Mesendoderm (in vitro differentiated cells): ENCODE measurements at regions not wholly inside any gene's neighbourhood (a gene's known extent, or its start where the extent isn't known, plus 50 kb on each side); places are given as distances from the start of the nearest gene placed in this dataset.

Experiments used
- DNase-seq: peaks from one replicate; pipeline ENCODE4 v3.0.0; 2013
- H2AK5ac ChIP-seq: 2 replicates; pipeline ENCODE4 v1.6.1; 2013; ENCODE audit warnings: low read length, inconsistent platforms
- H2BK120ac ChIP-seq: 2 replicates; pipeline ENCODE4 v1.6.1; 2013; ENCODE audit warnings: low read depth, mild to moderate bottlenecking, low read length, moderate library complexity, mixed read lengths
- H2BK15ac ChIP-seq: replicated peaks from 2 replicates; pipeline ENCODE4 v1.6.1; 2013; ENCODE audit warnings: low read depth, mild to moderate bottlenecking, moderate library complexity
- H2BK5ac ChIP-seq: 2 replicates; pipeline ENCODE4 v1.6.1; 2013; ENCODE audit warnings: low read length, inconsistent platforms
- H3K18ac ChIP-seq: 2 replicates; pipeline ENCODE4 v1.6.1; 2013; ENCODE audit warnings: mild to moderate bottlenecking, low read length, mixed read lengths
- H3K23ac ChIP-seq: one replicate; pipeline ENCODE4 v1.6.1; 2013; ENCODE audit warnings: low read length
- H3K27ac ChIP-seq: 2 replicates; pipeline ENCODE4 v1.5.1; 2013; ENCODE audit warnings: low read depth, mild to moderate bottlenecking, inconsistent platforms, low read length, moderate library complexity
- H3K27me3 ChIP-seq: 2 replicates; pipeline ENCODE4 v1.6.1; 2013; ENCODE audit warnings: low read length, control low read depth, mild to moderate bottlenecking, inconsistent platforms; ENCODE audit not compliant: insufficient read depth, poor library complexity
- H3K36me3 ChIP-seq: 2 replicates; pipeline ENCODE4 v1.6.1; 2013; ENCODE audit warnings: low read length, inconsistent platforms; ENCODE audit not compliant: control insufficient read depth, insufficient read depth
- H3K4ac ChIP-seq: one replicate; pipeline ENCODE4 v1.6.1; 2013; ENCODE audit warnings: low read depth, mild to moderate bottlenecking, low read length, moderate library complexity
- H3K4me1 ChIP-seq: 2 replicates; pipeline ENCODE4 v1.6.1; 2013; ENCODE audit warnings: low read depth, low read length, inconsistent platforms; ENCODE audit not compliant: control insufficient read depth
- H3K4me2 ChIP-seq: 2 replicates; pipeline ENCODE4 v1.6.1; 2013; ENCODE audit warnings: low read length
- H3K4me3 ChIP-seq: 2 replicates; pipeline ENCODE4 v1.5.1; 2013; ENCODE audit warnings: mild to moderate bottlenecking, low read length
- H3K56ac ChIP-seq: one replicate; pipeline ENCODE4 v1.6.1; 2013; ENCODE audit warnings: low read length
- H3K79me1 ChIP-seq: 2 replicates; pipeline ENCODE4 v1.6.1; 2013; ENCODE audit warnings: low read length, inconsistent platforms
- H3K79me2 ChIP-seq: 2 replicates; pipeline ENCODE4 v1.6.1; 2013; ENCODE audit warnings: mild to moderate bottlenecking, low read length; ENCODE audit not compliant: control insufficient read depth, insufficient read depth
- H3K9ac ChIP-seq: 2 replicates; pipeline ENCODE4 v1.6.1; 2013; ENCODE audit warnings: low read length, inconsistent platforms
- H4K5ac ChIP-seq: one replicate; pipeline ENCODE4 v1.6.1; 2013; ENCODE audit warnings: low read length
- H4K8ac ChIP-seq: one replicate; pipeline ENCODE4 v1.6.1; 2013; ENCODE audit warnings: low read depth, mild to moderate bottlenecking, control low read depth, low read length, moderate library complexity
- WGBS: extraction: QIAGEN DNeasy Blood & Tissue Kit; methylation state at CpG from one replicate; pipeline ENCODE4 v1.1.7; 2013; ENCODE audit warnings: low lambda C conversion rate, missing lambda C conversion rate; ENCODE audit not compliant: insufficient coverage; ENCODE audit errors: extremely low coverage; 5-methylcytosine and 5-hydroxymethylcytosine counted together

DNA sequence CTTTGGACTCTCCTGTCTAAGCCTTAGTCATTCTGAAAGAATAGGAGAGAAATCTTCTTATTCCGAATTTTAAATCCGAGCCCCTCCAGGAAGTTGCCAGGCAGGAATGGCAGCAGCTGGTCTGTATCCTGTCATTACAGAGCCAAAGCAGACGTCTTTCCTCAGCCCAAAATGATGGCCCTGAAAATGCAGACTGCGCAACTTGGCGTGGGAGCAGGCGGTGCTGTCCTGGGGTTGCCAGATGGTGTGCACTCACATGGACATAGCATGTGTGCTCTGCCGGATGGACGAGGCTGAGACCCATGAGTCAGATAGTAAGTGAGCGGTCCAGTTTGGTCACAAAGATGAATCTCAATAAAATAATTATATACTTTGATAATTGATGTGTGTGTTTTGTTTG, 410.4 kb downstream of the KCTD16 start:
- no peak overlapping the region for H3K4me3 ChIP-seq
- no peaks in the 10 kb centered on the region for H3K4me1 ChIP-seq
- no peak overlapping the region for H2BK15ac ChIP-seq
- H3K27me3 ChIP-seq = no peaks in the 10 kb centered on the region
- no peak overlapping the region for H4K8ac ChIP-seq
- WGBS = no CpG with 5 or more reads among the region's 9 CpGs
- no peak overlapping the region for H3K9ac ChIP-seq
- H3K56ac ChIP-seq = no peak overlapping the region
- no peak overlapping the region for H4K5ac ChIP-seq
- H2AK5ac ChIP-seq = no peak overlapping the region
- no peak overlapping the region for H3K23ac ChIP-seq
- no peaks in the 10 kb centered on the region for H3K79me2 ChIP-seq
- H3K36me3 ChIP-seq = no peaks in the 10 kb centered on the region
- H2BK120ac ChIP-seq = no peak overlapping the region
- H3K4ac ChIP-seq = no peak overlapping the region
- no peak overlapping the region for H2BK5ac ChIP-seq
- H3K4me2 ChIP-seq = no peak overlapping the region
- DNase-seq = no peak
- H3K27ac ChIP-seq = no peak overlapping the region
- H3K79me1 ChIP-seq = no peaks in the 10 kb centered on the region
- no peak overlapping the region for H3K18ac ChIP-seq

- Histone ChIP-seq H3K79me2 (no peaks in the 10 kb centered on the region), H3K27ac (no peak overlapping the region), H2BK5ac (no peak overlapping the region), H3K4me1 (no peaks in the 10 kb centered on the region), H3K4me3 (no peak overlapping the region), H3K4me2 (no peak overlapping the region), H3K27me3 (no peaks in the 10 kb centered on the region), H2AK5ac (no peak overlapping the region), H3K9ac (no peak overlapping the region), H3K4ac (no peak overlapping the region), H3K23ac (no peak overlapping the region), H3K79me1 (no peaks in the 10 kb centered on the region), H3K18ac (no peak overlapping the region), H3K36me3 (no peaks in the 10 kb centered on the region), H4K5ac (no peak overlapping the region), H3K56ac (no peak overlapping the region), H2BK15ac (no peak overlapping the region), H2BK120ac (no peak overlapping the region), H4K8ac (no peak overlapping the region)
- DNase-seq = no peak
- no CpG with 5 or more reads among the region's 3 CpGs for whole genome bisulfite sequencing
These were observed 407.0 kb downstream of the KCTD16 start for GRCh38 chr5:144577676-144578075.

GRCh38 chr5:144575736-144576135, 405.1 kb downstream of the KCTD16 start:
- Histone ChIP-seq H2BK5ac (no peak overlapping the region), H3K23ac (no peak overlapping the region), H3K9ac (no peak overlapping the region), H4K5ac (no peak overlapping the region), H4K8ac (no peak overlapping the region), H3K27ac (no peak overlapping the region), H3K79me2 (no peaks in the 10 kb centered on the region), H3K4me1 (no peaks in the 10 kb centered on the region), H3K27me3 (no peaks in the 10 kb centered on the region), H3K56ac (no peak overlapping the region), H2BK120ac (no peak overlapping the region), H3K4ac (no peak overlapping the region), H3K4me3 (no peak overlapping the region), H2BK15ac (no peak overlapping the region), H3K79me1 (no peaks in the 10 kb centered on the region), H3K18ac (no peak overlapping the region), H2AK5ac (no peak overlapping the region), H3K4me2 (no peak overlapping the region), H3K36me3 (no peaks in the 10 kb centered on the region)
- DNase-seq = no peak
- WGBS = no CpG with 5 or more reads among the region's 1 CpG

- no CpG with 5 or more reads among the region's 2 CpGs for WGBS
- Histone ChIP-seq H3K79me1 (no peaks in the 10 kb centered on the region), H3K79me2 (no peaks in the 10 kb centered on the region), H3K36me3 (no peaks in the 10 kb centered on the region), H2AK5ac (no peak overlapping the region), H3K56ac (no peak overlapping the region), H3K4ac (no peak overlapping the region), H4K5ac (no peak overlapping the region), H2BK5ac (no peak overlapping the region), H3K9ac (no peak overlapping the region), H2BK15ac (no peak overlapping the region), H3K4me1 (no peaks in the 10 kb centered on the region), H3K27ac (no peak overlapping the region), H3K23ac (no peak overlapping the region), H2BK120ac (no peak overlapping the region), H3K4me3 (no peak overlapping the region), H3K18ac (no peak overlapping the region), H3K4me2 (no peak overlapping the region), H4K8ac (no peak overlapping the region), H3K27me3 (no peaks in the 10 kb centered on the region)
- peak; percentile 40 for DNase-seq
These were observed 396.7 kb downstream of the KCTD16 start for GRCh38 chr5:144567421-144567780.

DNA sequence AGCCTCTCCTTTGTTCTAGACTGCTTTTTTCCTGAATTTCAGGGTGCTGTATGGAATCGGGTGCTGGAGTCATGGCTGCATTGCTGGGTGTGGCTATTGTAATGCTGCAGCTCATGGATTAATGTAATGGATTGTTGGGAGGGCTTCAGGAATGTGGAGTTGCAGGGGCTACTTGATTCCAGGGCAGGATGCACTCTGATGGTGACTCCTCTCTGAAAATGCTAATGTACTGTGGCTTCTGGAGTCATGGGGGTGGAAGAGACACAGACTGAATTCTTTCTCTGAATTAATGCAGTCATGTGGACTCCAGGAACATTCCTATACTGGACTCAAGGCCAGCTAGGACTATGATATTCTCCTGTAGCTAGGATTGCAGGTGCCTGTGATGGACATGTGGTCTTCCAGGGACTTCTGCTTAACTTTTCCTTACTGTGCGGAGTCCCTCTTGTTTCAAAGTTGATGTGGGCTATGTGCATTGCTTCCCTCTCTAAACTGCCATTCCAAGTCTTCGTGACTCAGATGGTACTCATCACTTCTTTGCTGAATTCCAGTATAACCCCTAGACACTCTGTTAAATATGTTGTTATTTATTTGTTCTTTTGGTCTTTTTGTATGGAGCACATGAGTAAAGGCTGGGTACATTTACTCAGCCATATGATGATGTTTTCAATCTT, 396.2 kb downstream of the KCTD16 start:
- H2BK5ac ChIP-seq = no peak overlapping the region

GRCh38 chr5:144549580-144549979, 378.9 kb downstream of the KCTD16 start:
- Histone ChIP-seq H2AK5ac (no peak overlapping the region), H2BK5ac (no peak overlapping the region), H2BK15ac (no peak overlapping the region), H3K79me1 (no peaks in the 10 kb centered on the region), H3K56ac (no peak overlapping the region), H4K5ac (no peak overlapping the region), H3K4me1 (no peaks in the 10 kb centered on the region), H3K9ac (no peak overlapping the region), H3K79me2 (no peaks in the 10 kb centered on the region), H2BK120ac (no peak overlapping the region), H3K36me3 (no peaks in the 10 kb centered on the region), H3K23ac (no peak overlapping the region), H3K4ac (no peak overlapping the region), H3K4me3 (no peak overlapping the region), H3K4me2 (no peak overlapping the region), H4K8ac (no peak overlapping the region), H3K27ac (no peak overlapping the region), H3K18ac (no peak overlapping the region), H3K27me3 (no peaks in the 10 kb centered on the region)
- no CpG with 5 or more reads among the region's 3 CpGs for WGBS
- no peak for DNase-seq

More for the DNA sequence above, 396.2 kb downstream of the KCTD16 start:
- H3K4ac ChIP-seq = no peak overlapping the region
- H3K4me3 ChIP-seq = no peak overlapping the region
- no peaks in the 10 kb centered on the region for H3K79me1 ChIP-seq
- H2AK5ac ChIP-seq = no peak overlapping the region
- no peak overlapping the region for H4K8ac ChIP-seq
- H3K27ac ChIP-seq = no peak overlapping the region
- H3K18ac ChIP-seq = no peak overlapping the region
- no peaks in the 10 kb centered on the region for H3K36me3 ChIP-seq
- H3K9ac ChIP-seq = no peak overlapping the region
- no peak overlapping the region for H4K5ac ChIP-seq
- H3K79me2 ChIP-seq = no peaks in the 10 kb centered on the region
- WGBS = no CpG with 5 or more reads among the region's 3 CpGs
- no peak overlapping the region for H2BK120ac ChIP-seq
- no peak overlapping the region for H2BK15ac ChIP-seq
- H3K4me2 ChIP-seq = no peak overlapping the region
- H3K4me1 ChIP-seq = no peaks in the 10 kb centered on the region
- no peaks in the 10 kb centered on the region for H3K27me3 ChIP-seq
- H3K23ac ChIP-seq = no peak overlapping the region
- DNase-seq = peak; percentile 58
- no peak overlapping the region for H3K56ac ChIP-seq
